A673 (cell line): ENCODE measurements at regions not wholly inside any gene's neighbourhood (a gene's known extent, or its start where the extent isn't known, plus 50 kb on each side); places are given as distances from the start of the nearest gene placed in this dataset.

Experiments used
- CTCF ChIP-seq: fragments of 300-800, 200-600 bp; sonication (generic); conservative IDR thresholded peaks from 2 replicates; pipeline ENCODE4 v1.5.1; 2017; ENCODE audit warnings: low read depth, mild to moderate bottlenecking, antibody characterized with exemption, low read length, moderate library complexity, mixed read lengths
- EZH2 ChIP-seq: fragments of 200-600 bp; sonication (generic); IDR thresholded peaks from 2 replicates; pipeline ENCODE4 v1.6.1; 2017; ENCODE audit warnings: borderline replicate concordance, low read depth, mild to moderate bottlenecking, mixed read lengths, antibody characterized with exemption, low read length; ENCODE audit not compliant: poor library complexity, severe bottlenecking

- no peak for TF ChIP-seq CTCF
- TF ChIP-seq EZH2, result no peak
Measured at GRCh38 chr12:124471828-124472227, 95.6 kb downstream of the NCOR2 start.
